Skeletal muscle cell (primary cell): ENCODE measurements at regions not wholly inside any gene's neighbourhood (a gene's known extent, or its start where the extent isn't known, plus 50 kb on each side); places are given as distances from the start of the nearest gene placed in this dataset.

Experiments
- DNase-seq: peaks from one replicate; pipeline ENCODE4 v3.0.0-alpha.2; 2010; ENCODE audit warnings: low read depth
- H3K4me3 ChIP-seq: 2 replicates; pipeline ENCODE4 v1.5.1; 2011; ENCODE audit warnings: low read depth, mild to moderate bottlenecking, control low read depth, low read length, moderate library complexity

DNA sequence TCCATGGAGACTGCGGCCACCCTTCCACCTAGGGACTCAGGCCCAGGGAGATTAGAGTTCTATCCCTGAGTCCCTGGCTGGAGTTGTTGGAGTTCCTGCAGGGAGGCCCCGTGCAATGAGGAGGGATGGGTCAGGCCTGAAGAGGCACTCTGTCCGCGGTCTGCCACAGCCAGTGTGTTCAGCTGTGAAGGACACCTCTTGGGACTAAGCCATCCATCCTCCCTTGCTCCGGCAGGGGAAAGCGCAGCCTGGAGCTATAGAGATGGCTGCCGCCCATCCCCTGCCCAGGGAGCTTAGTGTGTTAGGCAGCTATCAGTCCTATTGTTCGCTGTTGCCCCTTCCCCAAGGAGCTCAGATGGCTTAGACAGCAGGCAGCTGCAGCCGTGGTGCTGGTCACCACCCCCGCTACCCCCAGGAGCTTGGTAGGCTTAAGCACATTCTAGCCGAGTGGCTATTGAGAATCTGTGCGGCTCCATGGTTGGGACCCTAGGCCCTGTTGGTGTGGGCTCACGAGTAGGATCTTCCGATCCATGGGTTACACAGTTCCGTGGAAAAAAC, 141.3 kb downstream of the CYB561 start:
- DNase-seq, result no peak
- no peak overlapping the region for H3K4me3 ChIP-seq

- no peak overlapping the region for H3K4me3 ChIP-seq
- DNase-seq, result no peak
These were observed 140.2 kb downstream of the CYB561 start for GRCh38 chr17:63305857-63306256.

DNA sequence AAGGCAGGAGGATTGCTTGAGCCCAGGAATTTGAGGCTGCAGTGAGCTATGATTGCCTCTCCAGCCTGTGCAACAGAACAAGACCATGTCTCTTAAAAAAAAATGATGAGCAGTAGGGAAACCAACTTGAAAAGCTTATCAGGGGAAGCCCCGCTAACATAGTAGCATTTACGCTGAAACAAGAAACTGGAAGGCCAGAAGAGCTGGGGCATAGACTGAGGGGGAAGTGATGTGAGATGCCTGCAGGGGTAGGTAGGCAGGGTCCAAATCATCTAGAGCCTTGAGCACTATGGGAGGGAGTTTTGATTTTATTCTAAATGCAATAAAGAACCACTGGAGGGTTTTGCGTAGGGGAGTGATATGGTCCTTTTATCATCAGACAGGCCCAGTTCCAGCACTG, 139.3 kb downstream of the CYB561 start:
- no peak for DNase-seq
- H3K4me3 ChIP-seq, result no peak overlapping the region

DNA sequence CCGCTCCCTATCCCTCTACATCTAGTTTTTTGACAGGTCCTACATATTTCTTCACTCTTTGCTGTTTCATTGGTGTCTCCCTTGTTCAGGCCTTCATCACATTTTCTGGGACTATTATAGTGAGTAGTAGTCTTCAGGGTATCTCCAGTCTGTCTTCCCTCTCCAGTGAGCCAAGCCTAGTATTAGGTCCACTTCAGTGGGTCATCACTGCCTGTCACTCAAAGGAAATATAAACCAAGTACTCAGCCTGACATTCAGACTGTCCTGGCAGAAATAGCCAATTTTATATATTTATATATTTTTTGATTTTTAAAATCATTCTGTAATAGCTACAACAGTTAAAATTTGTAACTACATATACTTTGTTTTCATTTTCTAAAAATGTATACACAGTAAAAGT, 137.8 kb downstream of the CYB561 start:
- no peak overlapping the region for H3K4me3 ChIP-seq
- DNase-seq, result no peak

GRCh38 chr17:63309021-63309420, 137.1 kb downstream of the CYB561 start:
- peak; percentile 25 for DNase-seq
- H3K4me3 ChIP-seq, result no peak overlapping the region

- no peak overlapping the region for H3K4me3 ChIP-seq
- DNase-seq, result no peak
These were observed 134.6 kb downstream of the CYB561 start for GRCh38 chr17:63311416-63311937.

DNA sequence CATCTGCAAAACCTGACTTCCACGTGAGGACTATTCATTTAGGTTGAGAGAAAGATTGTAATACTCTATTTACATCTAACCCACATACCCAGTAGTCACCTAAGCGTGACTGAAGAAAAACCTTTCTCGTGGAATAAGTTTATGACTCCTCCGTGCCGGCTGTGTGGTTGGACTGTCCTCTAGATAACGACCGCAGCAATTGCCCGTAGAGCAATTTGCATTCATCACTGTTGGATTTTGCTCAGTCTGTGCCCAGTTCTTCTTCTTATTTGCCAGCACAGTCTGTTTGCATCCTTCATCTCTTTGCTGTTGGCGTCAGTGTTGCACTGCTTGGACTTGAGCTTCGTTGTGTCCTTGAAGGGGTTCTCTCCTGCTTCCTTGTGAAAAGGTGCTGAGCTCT, 131.3 kb downstream of the CYB561 start:
- DNase-seq, result no peak

DNA sequence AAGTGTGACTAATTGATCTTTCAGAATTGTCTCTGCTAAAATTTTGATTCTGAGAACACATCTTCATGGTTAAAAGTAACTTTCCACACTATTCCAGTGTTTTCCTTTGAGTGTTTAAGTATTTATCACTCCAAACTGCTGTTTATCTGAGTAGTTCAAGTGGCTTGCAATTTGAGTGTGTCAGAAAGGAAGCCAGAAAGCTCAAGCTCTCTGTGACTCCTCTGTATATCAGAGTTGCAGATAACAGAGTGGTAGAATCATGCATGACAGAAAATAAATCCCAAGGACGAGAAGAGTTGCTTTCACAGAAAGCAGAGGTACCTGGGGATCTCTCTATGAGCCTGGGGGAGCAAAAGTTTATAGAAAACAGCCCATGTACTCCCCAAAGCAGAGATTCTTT, 130.0 kb downstream of the CYB561 start:
- H3K4me3 ChIP-seq, result no peak overlapping the region
- DNase-seq, result no peak

More for the DNA sequence above, 131.3 kb downstream of the CYB561 start:
- H3K4me3 ChIP-seq, result no peak overlapping the region

DNA sequence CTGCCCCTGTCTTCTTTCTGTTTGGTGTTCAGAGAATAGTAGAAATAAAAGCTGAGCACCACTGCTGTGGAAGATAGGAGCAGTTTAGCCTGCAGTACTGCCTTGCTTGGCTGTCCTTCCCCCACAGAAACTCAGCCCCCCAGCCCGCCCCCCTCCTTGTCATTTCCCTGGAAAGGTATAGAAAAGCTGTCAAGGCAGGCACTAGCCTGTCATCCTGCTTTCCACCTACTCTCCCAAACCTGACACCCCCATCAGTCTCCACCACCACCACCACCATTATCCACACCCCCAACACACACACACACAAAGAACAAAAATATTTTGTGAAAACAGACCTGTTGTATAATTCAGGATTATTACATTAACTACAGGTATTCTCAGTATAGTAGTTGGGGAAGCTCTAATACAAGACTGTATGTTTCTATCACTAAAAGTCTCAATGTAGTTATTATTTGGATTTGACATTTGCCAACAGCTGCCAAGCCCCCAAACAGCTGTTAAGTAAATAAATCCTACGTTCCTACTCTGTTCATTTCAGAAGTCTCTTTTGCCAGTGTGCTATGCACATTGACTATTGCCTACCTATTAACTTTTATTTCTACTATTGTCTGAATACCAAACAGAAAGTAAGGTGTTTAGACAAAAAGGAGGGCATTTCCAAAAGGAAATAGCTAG, 128.8 kb downstream of the CYB561 start:
- H3K4me3 ChIP-seq, result no peak overlapping the region
- DNase-seq, result peak; percentile 6

- no peak overlapping the region for H3K4me3 ChIP-seq
- DNase-seq, result no peak
These were observed 120.3 kb downstream of the CYB561 start for GRCh38 chr17:63325808-63326207.

DNA sequence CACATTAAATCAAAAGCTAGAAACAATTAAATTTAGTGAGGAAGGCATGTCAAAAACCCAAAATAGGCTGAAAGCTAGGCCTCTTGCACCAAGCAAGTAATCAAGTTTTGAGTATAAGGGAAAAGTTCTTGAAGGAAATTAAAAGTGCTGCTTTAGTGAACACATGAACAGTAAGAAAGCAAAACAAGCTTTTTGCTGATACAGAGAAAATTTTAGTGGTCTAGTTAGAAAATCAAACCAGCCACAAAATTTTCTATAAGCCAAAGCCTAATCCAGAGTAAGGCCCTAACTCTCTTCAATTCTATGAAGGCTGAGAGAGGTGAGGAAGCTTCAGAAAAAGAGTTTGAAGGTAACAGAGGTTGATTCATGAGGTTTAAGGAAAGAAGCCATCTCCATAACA, 116.2 kb downstream of the CYB561 start:
- no peak for DNase-seq
- no peak overlapping the region for H3K4me3 ChIP-seq

- no peak for DNase-seq
- no peak overlapping the region for H3K4me3 ChIP-seq
These were observed 114.6 kb downstream of the CYB561 start for GRCh38 chr17:63331301-63332061.

DNA sequence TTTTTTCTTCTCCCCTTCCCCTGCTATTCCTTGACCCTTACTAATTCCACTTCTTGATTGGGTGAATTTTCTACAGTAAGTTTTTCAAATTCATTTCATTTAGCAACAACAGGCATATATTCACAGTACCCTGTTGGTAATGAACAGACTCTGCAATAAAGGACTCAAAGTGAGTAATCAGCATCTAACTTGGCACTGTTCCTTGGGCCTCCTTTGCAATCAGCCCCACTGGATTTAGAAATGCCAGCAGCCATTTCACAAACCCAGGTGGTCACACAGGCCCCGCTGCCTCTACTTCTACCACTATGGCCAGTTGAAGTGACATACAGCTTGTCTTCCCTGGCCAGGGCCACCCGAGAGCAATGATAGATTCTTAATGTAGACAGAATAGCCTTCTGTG, 113.8 kb downstream of the CYB561 start:
- DNase-seq, result no peak
- no peak overlapping the region for H3K4me3 ChIP-seq

- no peak for DNase-seq
- H3K4me3 ChIP-seq, result no peak overlapping the region
These were observed 112.2 kb downstream of the CYB561 start for GRCh38 chr17:63333869-63334268.

DNA sequence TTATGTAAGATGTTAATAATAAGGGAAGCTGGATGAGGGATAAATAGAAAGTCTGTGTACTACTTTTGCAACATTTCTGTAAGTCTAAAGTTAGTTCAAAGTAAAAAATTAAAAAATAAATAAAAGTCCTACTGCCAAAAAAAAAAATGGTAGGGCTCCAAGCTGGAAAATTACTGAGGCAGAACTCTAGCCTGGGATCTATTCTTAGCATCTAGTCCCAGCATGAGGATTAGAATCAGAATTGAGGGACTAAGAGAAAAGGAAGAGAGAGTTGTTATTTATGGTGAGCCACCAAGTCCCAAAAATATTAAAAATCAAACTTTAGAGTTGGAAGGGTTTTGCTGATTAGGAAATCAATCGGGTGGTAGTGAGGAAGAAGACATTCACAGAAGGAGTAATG, 110.3 kb downstream of the CYB561 start:
- no peak overlapping the region for H3K4me3 ChIP-seq
- no peak for DNase-seq

DNA sequence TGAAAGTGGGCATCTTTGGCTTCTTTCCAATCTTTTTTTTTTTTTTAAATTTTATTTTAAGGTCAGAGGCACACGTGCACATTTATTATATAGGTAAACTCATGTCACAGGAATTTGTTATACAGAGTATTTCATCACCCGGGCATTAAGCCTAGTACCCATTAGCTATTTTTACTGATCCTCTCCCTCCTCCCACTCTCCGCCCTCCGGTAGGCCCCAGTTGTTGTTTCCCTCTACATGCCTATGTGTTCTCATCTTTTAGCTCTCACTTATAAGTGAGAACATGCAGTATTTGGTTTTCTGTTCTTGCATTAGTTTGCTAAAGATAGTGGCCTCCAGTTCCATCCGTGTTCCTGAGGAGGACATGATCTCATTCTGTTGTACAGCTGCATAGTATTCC, 108.5 kb downstream of the CYB561 start:
- no peak overlapping the region for H3K4me3 ChIP-seq
- DNase-seq, result no peak

GRCh38 chr17:63338272-63338671, 107.8 kb downstream of the CYB561 start:
- DNase-seq, result no peak

DNA sequence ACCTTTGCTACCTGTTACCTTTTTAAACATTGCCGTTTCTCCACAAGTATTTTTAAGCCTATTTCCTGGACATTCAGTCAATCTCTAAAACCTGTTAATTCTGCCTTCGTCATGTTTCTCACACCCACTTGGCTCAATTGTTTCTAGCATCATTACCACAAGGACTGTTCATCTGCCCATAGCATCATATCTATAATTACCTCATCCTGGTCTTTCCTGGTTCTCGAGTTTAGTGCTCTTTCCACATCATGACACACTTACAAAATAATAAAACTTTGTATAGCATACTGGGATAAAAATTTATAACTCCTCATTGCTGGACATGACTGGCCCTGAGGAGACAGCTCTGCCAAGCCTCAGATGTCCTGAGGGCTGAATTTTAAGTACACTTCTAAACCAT, 104.8 kb downstream of the CYB561 start:
- H3K4me3 ChIP-seq, result no peak overlapping the region
- DNase-seq, result no peak

More at GRCh38 chr17:63338272-63338671, 107.8 kb downstream of the CYB561 start:
- no peak overlapping the region for H3K4me3 ChIP-seq

- no peak for DNase-seq
- H3K4me3 ChIP-seq, result no peak overlapping the region
These were observed 101.7 kb downstream of the CYB561 start for GRCh38 chr17:63344383-63344782.

- DNase-seq, result no peak
- no peak overlapping the region for H3K4me3 ChIP-seq
These were observed 100.5 kb downstream of the CYB561 start for GRCh38 chr17:63345611-63346010.

GRCh38 chr17:63347475-63347874, 98.6 kb downstream of the CYB561 start:
- H3K4me3 ChIP-seq, result no peak overlapping the region
- DNase-seq, result no peak
